HG02588 (cell line): ENCODE measurements at regions not wholly inside any gene's neighbourhood (a gene's known extent, or its start where the extent isn't known, plus 50 kb on each side); places are given as distances from the start of the nearest gene placed in this dataset.
"Not testable (repeated sequence)": the region's sequence is repeated elsewhere in the genome, so short reads cannot be mapped to it uniquely, and the experiment has no call there.

ENCODE experiments used
- ATAC-seq: cut with Tn5 transposase; IDR thresholded peaks from one replicate; pipeline ENCODE4 v1.9.1; 2021; ENCODE audit warnings: mild to moderate bottlenecking, moderate library complexity; ENCODE audit not compliant: unreplicated experiment

DNA sequence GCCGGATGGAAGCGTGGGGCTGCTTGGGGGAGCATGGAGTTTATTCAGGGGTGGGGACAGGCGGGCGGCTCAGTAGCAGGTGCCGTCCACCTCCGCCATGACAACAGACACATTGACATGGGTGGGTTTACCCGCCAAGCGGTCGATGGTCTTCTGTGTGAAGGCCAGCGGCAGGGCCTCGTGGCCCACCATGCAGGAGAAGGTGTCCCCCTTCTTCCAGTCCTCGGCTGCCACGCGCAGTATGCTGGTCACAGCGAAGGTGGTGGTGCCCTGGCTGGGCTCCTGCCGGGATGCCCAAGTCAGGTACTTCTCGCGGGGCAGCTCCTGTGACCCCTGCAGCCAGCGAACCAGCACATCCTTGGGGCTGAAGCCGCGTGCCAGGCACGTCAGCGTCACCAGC lies 180.7 kb downstream of the TMEM121 start:
- ATAC-seq = not testable (repeated sequence)

DNA sequence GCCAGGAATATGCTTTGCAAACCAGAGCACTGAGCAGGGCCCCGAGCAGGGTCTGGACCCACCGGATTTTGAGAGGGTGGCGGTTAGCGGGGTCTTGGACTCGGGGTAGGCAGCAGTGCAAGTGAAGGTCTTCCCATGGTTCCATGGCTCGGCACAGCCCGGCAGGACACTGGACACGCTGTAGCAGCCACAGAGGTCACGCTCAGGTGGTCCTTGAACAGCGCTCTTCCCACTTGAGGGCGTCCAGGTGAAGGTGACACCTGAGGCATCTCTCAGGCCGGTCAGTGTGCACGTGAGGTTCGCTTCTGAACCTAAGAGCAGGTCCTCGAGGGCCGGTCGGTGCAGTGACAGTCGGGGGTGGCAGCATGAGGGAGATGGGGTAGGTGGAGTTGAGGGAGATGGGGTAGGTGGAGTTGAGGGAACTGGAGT lies 181.4 kb downstream of the TMEM121 start:
- ATAC-seq = not testable (repeated sequence)

DNA sequence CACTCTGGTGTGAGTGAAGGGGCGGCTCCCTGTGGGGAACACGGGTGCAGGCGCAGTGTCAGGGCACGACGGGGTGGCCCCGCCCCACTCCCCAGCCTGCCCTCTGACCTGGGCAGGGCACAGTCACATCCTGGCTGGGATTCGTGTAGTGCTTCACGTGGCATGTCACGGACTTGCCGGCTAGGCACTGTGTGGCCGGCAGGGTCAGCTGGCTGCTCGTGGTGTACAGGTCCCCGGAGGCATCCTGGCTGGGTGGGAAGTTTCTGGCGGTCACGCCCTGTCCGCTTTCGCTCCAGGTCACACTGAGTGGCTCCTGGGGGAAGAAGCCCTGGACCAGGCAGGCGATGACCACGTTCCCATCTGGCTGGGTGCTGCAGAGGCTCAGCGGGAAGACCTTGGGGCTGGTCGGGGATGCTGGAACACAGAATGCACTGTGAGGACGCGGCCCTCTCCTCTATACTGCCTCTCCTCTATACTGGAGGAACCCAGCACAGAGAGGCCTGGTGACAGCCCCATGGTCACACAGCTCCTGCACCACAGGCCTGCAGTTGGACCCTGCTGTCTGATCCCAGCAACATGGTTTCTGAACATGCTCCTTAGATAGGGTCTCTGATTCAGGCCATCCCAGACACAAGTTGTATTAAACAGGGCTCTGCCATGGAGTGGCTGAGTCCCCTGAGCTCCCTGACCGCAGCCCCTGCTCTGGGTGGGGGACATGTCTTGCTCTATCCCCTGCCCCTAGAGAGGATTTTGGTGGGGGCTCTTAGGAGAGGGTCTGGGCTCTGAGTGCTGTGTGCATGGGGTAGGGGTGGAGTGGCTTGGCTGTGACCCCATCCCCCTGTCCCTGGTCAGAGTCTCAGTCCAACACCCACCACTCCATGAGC lies 182.1 kb downstream of the TMEM121 start:
- not testable (repeated sequence) for ATAC-seq

DNA sequence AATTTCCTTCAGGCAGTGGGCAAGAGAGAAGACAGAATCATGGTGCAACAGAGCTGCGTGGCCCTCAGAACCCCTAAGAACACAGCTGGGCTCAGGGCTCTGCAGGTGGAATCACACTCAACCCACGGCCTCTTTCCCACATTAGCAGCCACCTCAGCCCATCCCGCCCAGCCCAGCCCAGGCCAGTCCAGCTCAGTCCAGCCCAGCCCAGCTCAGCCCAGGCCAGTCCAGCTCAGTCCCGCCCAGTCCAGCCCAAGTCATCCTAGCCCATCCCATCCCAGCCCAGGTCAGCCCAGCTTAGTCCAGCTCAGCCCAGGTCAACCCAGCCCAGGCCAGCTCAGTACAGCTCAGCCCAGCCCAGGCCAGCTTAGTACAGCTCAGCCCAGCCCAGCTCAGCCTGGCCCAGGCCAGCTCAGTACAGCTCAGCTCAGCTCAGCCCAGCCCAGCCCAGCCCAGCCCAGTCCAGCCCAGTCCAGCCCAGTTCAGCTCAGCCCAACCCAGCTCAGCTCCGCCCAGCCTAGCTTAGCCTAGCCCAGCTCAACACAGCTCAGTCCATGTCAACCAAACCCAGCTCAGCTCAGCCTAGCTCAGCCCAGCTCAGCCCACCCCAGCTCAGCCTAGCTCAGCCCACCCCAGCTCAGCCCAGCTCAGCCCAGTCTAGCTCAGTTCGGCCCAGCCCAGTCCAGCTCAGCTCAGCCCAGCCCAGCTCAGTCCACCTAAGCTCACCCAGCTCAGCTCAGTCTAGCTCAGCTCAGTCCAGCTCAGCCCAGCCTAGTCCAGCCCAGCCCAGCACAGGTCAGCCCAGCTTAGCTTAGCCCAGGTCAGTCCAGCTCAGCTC lies 183.1 kb downstream of the TMEM121 start:
- no peak for ATAC-seq

DNA sequence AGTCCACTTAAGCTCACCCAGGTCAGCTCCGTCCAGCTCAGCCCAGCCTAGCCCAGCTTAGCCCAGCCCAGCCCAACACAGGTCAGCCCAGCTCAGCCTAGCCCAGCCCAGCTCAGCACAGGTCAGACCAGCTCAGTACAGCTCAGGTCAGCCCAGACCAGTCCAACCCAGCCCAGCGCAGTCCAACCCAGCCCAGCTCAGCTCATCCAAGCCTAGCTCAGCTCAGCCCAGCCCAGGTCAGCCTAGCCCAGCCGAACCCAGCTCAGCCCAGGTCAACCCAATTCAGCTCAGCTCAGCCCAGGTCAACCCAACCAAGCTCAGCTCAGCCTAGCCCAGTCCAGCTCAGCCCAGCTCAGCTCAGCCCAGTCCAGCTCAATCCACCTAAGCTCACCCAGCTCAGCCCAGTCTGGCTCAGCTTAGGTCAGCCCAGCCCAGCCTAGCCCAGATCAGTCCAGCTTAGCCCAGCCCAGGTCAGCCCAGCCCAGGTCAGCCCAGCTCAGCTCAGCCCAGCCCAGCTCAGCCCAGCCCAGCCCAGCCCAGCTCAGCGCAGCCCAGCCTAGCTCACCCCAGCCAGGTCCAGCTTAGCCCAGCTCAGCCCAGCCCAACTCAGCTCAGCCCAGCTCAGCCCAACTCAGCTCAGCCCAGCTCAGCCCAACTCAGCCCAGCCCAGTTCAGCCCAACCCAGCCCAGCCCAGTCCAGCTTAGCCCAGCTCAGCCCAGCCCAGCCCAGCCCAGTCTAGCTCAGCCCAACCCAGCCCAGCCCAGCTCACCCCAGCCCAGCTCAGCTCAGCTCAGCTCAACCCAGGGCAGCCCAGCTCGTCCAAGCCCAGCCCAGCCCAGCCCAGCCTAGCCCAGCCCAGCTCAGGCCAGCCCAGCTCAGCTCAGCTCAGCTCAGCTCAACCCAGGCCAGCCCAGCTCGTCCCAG lies 184.0 kb downstream of the TMEM121 start:
- no peak for ATAC-seq

DNA sequence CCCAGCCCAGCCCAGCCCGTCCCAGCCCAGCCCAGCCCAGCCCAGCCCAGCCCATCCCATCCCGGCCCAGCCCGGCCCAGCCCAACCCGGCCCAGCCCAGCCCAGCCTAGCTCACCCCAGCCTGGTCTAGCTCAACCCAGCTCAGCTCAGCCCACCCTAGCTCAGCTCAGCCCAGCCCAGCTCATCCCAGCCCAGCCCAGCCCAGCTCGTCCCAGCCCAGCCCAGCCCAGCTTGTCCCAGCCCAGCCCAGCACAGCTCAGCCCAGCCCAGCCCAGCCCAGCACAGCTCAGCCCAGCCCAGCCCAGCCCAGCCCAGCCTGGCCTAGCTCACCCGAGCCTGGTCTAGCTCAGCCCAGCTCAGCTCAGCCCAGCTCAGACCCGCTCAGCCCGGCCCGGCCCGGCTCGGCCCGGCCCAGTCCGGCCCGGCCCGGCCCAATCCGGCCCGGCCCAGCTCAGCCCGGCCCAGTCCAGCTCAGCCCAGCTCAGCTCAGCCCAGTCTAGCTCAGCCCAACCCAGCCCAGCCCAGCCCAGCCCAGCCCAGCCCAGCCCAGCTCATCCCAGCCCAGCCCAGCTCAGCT lies 184.7 kb downstream of the TMEM121 start:
- no peak for ATAC-seq

DNA sequence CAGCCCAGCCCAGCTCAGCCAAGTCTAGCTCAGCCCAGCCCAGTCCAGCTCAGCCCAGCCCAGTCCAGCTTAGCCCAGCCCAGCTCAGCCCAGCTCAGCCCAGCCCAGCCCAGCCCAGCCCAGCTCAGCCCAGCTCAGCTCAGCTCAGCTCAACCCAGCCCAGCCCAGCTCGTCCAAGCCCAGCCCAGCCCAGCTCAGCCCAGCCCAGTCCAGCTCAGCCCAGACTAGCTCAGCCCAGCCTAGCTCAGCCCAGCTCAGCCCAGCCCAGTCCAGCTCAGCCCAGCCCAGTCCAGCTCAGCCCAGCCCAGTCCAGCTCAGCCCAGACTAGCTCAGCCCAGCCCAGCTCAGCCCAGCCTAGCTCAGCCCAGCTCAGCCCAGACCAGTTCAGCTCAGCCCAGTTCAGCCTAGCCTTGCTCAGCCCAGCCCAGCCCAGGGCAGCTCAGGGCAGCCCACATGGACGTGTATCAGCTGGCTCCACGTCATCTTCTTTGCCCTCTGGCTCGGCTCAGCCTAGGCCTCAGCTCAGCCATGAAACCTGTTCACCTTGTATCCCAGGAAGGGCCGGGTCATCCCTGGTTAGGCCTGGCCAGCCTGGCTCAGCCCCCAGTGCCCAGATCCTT lies 185.6 kb downstream of the TMEM121 start:
- ATAC-seq = no peak

DNA sequence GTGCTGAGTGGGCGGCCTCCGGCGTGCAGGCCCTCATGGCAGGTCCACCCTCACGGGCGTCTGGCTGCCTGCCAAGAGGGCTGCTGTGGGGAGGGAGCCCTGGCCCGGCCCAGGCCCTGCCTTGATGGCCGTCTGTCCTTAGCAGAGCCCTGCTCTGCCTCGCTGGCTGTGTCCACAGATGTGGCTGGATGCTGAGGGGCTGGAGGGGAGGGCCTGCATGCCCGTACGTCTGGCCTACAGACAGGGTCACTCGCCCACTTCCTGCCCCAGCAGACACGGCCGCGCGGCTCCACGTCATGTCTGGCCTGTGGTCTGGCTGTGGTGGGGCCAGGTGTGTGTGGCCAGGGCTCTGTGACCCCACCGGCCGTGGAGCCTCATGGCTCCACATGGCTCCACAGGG lies 186.3 kb downstream of the TMEM121 start:
- ATAC-seq = not testable (repeated sequence)

DNA sequence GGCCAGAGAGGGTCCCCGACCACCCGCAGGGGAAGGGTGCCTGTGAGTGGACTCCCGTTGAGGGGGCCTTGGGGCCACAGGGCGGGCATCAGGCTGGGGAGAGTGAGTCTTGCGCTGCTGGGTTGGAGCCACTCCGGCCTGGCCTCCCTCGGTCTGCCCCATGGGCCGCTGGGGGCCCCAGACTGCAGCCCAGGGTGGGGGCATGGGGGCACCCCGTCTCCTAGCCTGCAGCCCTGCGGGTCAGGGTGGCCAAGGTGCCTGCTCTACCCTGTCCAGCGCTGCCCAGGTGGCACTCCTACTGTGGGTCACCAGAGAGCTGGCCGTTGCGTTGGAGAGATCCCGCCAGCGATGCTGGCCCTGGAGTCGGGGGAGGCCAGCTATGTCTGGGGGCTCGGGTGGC lies 186.8 kb downstream of the TMEM121 start:
- ATAC-seq = not testable (repeated sequence)

DNA sequence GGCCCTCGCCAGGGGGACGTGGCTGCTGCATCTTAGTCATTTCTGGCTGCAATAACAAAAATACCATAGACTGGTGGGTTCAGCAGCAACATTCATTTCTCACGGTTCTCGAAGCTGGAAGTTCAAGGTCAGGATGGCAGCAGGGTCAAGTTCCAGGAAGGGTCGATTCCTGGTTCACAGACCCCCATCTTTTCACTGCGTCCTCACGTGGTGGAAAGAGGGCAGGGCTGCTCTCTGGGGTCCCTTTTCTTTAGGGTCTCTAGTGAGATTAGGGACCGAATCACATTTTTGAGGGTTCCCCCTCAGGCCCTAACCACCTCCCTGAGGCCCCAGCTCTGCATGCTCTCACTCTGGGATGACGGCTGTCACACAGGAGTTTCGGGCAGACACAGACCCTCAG lies 187.5 kb downstream of the TMEM121 start:
- not testable (repeated sequence) for ATAC-seq

DNA sequence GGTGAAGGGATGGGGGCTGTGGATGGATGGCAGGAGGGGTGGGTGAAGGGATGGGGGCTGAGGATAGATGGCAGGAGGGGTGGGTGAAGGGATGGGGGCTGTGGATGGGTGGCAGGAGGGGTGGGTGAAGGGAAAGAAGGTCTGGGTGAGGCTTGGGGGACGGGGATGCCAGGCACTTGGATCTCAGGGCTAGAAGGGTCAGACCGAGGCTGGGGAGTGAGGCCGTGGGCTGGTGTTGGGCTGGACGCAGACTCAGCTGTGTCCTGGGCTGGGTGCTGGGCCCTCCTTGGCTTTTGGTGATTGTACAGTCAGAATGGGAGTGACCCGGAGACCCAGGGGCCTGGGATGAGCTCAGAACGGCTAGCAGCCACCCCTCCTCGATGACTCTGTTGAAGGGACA lies 192.4 kb downstream of the TMEM121 start:
- not testable (repeated sequence) for ATAC-seq

DNA sequence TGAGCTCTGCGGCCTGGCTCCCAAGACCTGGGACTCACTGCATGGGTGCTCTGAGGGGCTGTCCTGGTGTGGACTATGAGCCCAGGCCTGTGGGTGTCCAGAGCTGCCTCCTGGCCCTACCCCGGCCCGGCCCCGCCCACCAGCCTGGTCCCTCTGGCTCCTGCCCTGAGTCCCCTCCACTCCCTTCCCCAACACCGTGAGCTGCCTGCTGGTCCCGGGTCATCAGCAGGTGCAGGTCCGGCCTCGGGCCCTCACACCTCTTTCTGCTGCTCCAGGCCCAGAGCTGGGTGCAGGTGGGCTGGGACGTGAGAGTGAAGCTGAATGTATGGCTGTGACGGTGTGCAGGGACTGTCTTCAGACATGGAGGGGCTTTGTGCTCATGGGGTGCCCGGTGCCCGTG lies 193.7 kb downstream of the TMEM121 start:
- not testable (repeated sequence) for ATAC-seq

DNA sequence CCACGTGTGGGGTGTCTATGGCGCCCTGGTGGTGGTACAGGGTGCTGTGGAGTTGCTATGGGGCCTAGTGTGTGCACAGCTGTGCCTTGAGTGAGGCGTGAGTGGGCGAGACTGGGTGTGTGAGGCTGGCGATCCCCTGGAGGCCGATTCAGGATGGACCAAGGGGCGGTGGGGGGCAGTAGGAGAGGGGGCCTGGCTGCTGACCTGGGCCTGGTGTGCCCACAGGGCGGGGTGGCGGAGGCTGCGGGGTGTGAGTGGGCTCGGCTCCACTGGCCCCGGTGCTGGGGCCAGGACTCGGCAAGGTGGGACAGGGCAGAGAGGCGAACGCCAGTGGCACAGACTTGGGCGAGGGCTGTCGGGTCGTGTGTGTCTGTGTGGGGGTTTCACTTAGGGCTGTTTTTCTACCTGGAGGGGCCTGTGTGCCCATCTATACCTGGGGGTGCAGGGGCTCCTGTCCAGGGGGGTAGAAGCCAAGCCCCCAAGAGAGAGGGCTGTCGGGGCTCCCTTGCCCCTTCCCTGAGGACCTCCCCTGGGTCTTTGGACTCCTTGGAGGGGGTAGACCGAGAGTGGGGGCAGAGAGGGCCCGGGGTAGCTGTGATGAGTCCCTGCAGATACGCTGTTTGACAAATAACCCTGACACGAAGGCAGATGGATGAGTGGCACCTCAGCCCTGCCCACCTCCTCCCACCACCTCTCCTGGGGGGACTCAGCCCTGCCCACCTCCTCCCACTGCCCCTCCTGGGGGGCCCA lies 194.6 kb downstream of the TMEM121 start:
- ATAC-seq = not testable (repeated sequence)

DNA sequence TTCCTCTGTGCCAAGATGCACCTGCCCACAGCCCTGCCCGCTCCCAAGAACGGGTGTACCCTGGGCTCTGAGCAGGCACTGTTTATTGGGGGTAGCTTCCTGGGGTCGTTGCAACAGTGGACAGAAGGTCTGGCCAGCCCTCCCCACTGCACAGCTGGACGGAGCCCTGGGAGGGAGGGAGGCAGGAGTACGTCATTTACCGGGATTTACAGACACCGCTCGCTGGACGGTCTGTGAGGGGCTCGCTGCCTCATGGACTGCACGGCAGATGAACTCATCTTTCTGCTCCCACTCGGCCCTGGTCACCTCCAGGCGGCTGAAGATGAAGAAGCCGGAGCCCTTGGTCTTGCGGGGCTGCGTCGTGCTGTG lies 195.2 kb downstream of the TMEM121 start:
- ATAC-seq = not testable (repeated sequence)

DNA sequence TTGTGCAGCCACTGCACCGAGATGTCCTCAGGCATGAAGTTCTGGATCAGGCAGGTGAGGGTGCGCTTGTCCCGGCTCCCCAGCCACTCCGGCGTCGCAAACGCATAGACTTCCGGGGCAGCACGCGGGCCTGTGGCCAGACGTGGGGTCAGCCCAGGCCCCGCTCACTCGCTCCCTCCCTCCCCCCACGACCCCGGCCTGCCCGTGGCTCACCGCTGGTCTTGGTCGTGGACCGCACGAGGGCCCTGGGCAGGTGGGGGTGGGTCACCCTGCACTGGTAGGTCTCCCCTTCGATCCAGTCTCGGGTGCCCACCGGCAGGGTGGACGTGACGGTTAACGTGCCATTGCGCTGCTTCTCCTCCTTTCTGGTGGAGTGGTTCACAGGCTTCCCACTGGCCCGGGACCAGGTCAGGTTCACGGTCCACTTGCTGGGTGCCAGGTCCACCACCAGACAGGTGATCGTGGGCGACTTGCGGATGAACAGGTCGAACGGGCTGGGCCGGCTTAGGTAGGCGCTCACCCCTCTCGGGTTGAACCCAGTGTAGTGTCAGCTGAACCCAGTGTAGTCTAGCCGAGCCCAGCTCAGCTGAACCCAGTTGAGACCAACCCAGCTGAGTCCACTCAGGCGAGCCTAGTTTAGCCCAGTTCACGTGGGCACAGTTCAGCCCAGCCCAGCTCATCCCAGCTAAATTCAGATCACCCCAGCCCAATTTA lies 195.8 kb downstream of the TMEM121 start:
- ATAC-seq = not testable (repeated sequence)

DNA sequence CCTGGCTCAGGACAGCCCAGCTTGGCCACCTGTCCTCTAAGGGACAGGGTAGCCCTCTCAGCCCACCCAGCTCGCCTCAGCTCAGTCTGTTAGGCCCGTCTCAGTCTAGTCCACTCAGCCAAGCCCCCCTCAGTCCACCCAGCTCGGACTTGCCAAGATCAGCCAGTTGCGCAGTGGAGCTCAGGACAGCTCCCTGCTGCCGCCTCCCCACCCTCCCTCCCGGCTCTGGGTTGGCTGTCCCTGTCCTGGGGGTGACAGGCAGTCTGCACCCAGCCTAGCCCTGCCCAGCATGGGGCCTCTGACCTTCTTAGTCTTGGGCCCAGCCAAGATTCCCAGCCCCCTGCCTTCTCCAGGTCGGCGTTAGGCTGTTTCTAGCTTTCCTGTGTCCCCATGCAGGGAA lies 196.9 kb downstream of the TMEM121 start:
- ATAC-seq = not testable (repeated sequence)

DNA sequence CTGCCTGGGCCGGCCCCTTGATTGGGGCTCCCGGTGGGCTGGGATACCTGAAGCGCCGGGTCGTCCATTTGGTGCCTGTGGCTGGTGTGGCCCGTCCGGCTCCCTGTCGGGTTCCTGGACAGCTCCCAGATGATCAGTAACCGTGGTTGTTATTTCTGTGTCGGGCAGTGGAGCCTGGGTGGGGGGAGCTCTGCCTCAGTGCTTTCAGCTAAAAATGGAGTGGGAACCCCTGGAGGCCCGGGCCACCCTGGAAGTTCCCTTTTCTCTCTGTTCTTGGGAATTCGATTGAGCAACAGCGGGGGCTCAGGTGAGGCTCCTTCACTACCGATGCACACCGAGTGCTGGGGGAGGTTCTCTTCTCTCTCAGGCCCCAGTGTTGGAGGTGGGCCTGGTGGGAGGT lies 197.4 kb downstream of the TMEM121 start:
- not testable (repeated sequence) for ATAC-seq

DNA sequence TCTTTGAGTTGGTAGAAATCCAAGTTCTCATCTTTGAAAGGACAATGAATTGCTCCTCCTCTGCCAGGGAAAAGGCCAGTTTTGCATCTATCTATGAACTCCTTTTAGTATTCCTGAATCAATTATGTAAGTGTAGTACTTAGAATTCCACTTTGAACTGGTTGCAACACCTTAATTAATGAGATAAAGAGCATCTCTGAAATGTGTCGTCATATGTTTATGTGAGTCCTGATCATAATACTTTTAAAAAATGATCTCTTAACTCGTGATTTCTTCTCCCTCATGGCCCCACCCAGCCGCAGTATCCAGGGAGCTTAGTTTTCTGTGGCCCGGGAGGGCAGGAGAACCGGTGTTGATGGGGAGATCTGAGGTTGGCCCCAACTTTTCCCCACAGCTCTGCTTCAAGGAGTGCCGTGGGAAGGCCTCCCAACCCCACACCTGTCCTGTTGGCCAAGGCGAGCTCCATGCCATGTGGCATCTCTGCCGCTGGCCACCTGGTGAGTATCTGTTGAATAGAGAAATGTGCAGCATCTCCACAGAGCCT lies 203.5 kb downstream of the TMEM121 start:
- not testable (repeated sequence) for ATAC-seq
